HEK293 (cell line): ENCODE measurements at regions not wholly inside any gene's neighbourhood (a gene's known extent, or its start where the extent isn't known, plus 50 kb on each side); places are given as distances from the start of the nearest gene placed in this dataset.

Source experiments
- CTCF ChIA-PET: fragments of 350-600 bp; formaldehyde crosslinking; extraction: SDS; loops from one replicate; lab custom pipeline; 2021; ENCODE audit warnings: antibody characterized with exemption; lab: Yijun Ruan, JAX
- POLR2A ChIA-PET: fragments of 300-600 bp; formaldehyde crosslinking; extraction: SDS; loops from one replicate; lab custom pipeline; 2020; ENCODE audit warnings: antibody characterized with exemption, inconsistent platforms; lab: Yijun Ruan, JAX
- H3K27ac ChIP-seq: fragments of 200-500 bp; sonication (Bioruptor generic); 2 replicates; pipeline ENCODE4 v1.5.1; 2014; ENCODE audit warnings: low read depth, low read length, control low read depth, inconsistent platforms; ENCODE audit errors: extremely low read depth
- H3K36me3 ChIP-seq, 2 experiments: fragments of 200-500 bp in 1 of 2; sonication (Bioruptor generic) in 1 of 2; 1 replicate in 1 of 2; 2 replicates in 1 of 2; pipeline ENCODE4 v1.5.1; 2014 to 2017; ENCODE audit warnings: inconsistent platforms in 2 of 2, low read length in 2 of 2; ENCODE audit not compliant: control insufficient read depth in 2 of 2, insufficient read depth in 1 of 2
- H3K4me1 ChIP-seq: fragments of 200-500 bp; sonication (Bioruptor generic); 2 replicates; pipeline ENCODE4 v1.5.1; 2014; ENCODE audit warnings: mild to moderate bottlenecking, low read length, inconsistent platforms; ENCODE audit not compliant: control insufficient read depth, insufficient read depth
- H3K4me3 ChIP-seq: 2 replicates; pipeline ENCODE4 v1.5.1; 2011; ENCODE audit warnings: low read depth, mild to moderate bottlenecking, control low read depth, low read length, moderate library complexity
- H3K9me3 ChIP-seq: fragments of 200-500 bp; sonication (Bioruptor generic); 2 replicates; pipeline ENCODE4 v1.5.1; 2014; ENCODE audit warnings: low read depth, low read length, inconsistent platforms; ENCODE audit not compliant: control insufficient read depth, insufficient read depth
- FEZF1 ChIP-seq: fragments of 450-650 bp; formaldehyde crosslinking; IDR thresholded peaks from 2 replicates; pipeline ENCODE4 v1.5.1; 2016; ENCODE audit warnings: missing biosample characterization, missing genetic modification characterization
- OSR2 ChIP-seq: fragments of 450-650 bp; formaldehyde crosslinking; IDR thresholded peaks from 2 replicates; pipeline ENCODE4 v1.5.1; 2016; ENCODE audit warnings: missing biosample characterization, missing genetic modification characterization
- SCRT2 ChIP-seq: fragments of 450-650 bp; formaldehyde crosslinking; IDR thresholded peaks from 2 replicates; pipeline ENCODE4 v1.5.1; 2016; ENCODE audit warnings: missing biosample characterization, missing genetic modification characterization
- SETDB1 ChIP-seq: IDR thresholded peaks from one replicate; pipeline ENCODE4 v1.6.1; 2017; ENCODE audit warnings: mild to moderate bottlenecking, low read length, moderate library complexity, mixed read lengths; ENCODE audit not compliant: insufficient read length
- SP3 ChIP-seq: fragments of 450-650 bp; formaldehyde crosslinking; IDR thresholded peaks from 2 replicates; pipeline ENCODE4 v1.5.1; 2016; ENCODE audit warnings: missing biosample characterization, missing genetic modification characterization
- SP7 ChIP-seq: fragments of 450-650 bp; formaldehyde crosslinking; IDR thresholded peaks from 2 replicates; pipeline ENCODE4 v1.5.1; 2016; ENCODE audit warnings: missing biosample characterization, missing genetic modification characterization
- YY1 ChIP-seq: fragments of 450-650 bp; formaldehyde crosslinking; IDR thresholded peaks from 2 replicates; pipeline ENCODE4 v1.5.1; 2018; ENCODE audit warnings: missing biosample characterization, missing genetic modification characterization
- ZEB2 ChIP-seq: fragments of 450-650 bp; formaldehyde crosslinking; IDR thresholded peaks from 2 replicates; pipeline ENCODE4 v1.5.1; 2016; ENCODE audit warnings: missing biosample characterization, missing genetic modification characterization
- ZNF155 ChIP-seq: fragments of 450-650 bp; formaldehyde crosslinking; IDR thresholded peaks from 2 replicates; pipeline ENCODE4 v1.5.1; 2016; ENCODE audit warnings: missing biosample characterization, missing genetic modification characterization
- ZNF239 ChIP-seq: fragments of 450-650 bp; formaldehyde crosslinking; IDR thresholded peaks from 2 replicates; pipeline ENCODE4 v1.5.1; 2016; ENCODE audit warnings: missing biosample characterization, missing genetic modification characterization
- ZNF366 ChIP-seq: fragments of 450-650 bp; formaldehyde crosslinking; conservative IDR thresholded peaks from 2 replicates; pipeline ENCODE4 v1.5.1; 2016; ENCODE audit warnings: missing biosample characterization, missing genetic modification characterization
- ZNF37A ChIP-seq: fragments of 450-650 bp; IDR thresholded peaks from 2 replicates; pipeline ENCODE4 v1.5.1; 2018; ENCODE audit warnings: missing biosample characterization, missing genetic modification characterization
- ZNF558 ChIP-seq: fragments of 450-650 bp; formaldehyde crosslinking; IDR thresholded peaks from 2 replicates; pipeline ENCODE4 v1.5.1; 2016; ENCODE audit warnings: missing biosample characterization, missing genetic modification characterization
- ZNF621 ChIP-seq: fragments of 450-650 bp; formaldehyde crosslinking; IDR thresholded peaks from 2 replicates; pipeline ENCODE4 v1.5.1; 2017; ENCODE audit warnings: missing biosample characterization, missing genetic modification characterization
- TF ChIP-seq, protein P1 (sequence below): fragments of 450-650 bp; formaldehyde crosslinking; IDR thresholded peaks from 2 replicates; pipeline ENCODE4 v1.5.1; 2016; ENCODE audit warnings: missing biosample characterization, missing genetic modification characterization
- TF ChIP-seq, protein P2 (sequence below): fragments of 450-650 bp; formaldehyde crosslinking; IDR thresholded peaks from 2 replicates; pipeline ENCODE4 v1.5.1; 2016; ENCODE audit warnings: missing biosample characterization, missing genetic modification characterization
- TF ChIP-seq, protein P3 (sequence below): fragments of 450-650 bp; IDR thresholded peaks from 2 replicates; pipeline ENCODE4 v1.5.1; 2018; ENCODE audit warnings: missing biosample characterization, missing genetic modification characterization
- TF ChIP-seq, protein P4 (sequence below): fragments of 450-650 bp; formaldehyde crosslinking; IDR thresholded peaks from 2 replicates; pipeline ENCODE4 v1.5.1; 2016; ENCODE audit warnings: missing biosample characterization, missing genetic modification characterization, low read depth

DNA sequence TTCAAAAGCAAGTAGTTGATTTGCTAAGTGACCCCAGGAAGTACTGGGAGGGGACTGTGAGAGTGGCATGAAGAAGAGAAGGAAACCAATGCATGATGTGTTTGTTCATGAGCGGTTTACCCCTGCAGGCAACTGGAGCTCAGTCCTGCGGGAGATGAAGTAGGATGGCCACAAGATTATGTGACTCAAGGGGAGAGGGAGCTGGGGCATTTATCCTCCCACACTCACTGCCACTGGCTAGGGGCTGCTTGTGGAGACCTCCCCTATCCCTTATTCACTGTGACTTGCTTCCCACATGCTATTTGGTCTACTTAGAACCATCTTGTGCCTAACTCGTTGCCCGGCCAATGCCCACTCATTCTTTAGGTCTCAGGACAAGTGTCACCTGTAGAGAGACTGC, 60.6 kb upstream of the TRIO start:
- CTCF ChIA-PET, result no interaction called here
- Histone ChIP-seq H3K27ac (no peak overlapping the region), H3K9me3 (no peaks in the 10 kb centered on the region; the same call in 1 of the 2 replicates), H3K4me3 (no peak overlapping the region), H3K4me1 (no peaks in the 10 kb centered on the region), H3K36me3 (no peaks in the 10 kb centered on the region)
- POLR2A ChIA-PET, result no interaction called here
- TF ChIP-seq ZNF366 (tag by site-specific recombination) (no peak), SP7 (no peak), ZEB2 (tag by site-specific recombination) (no peak), ZNF37A (tag by site-specific recombination) (peak; percentile 95)

DNA sequence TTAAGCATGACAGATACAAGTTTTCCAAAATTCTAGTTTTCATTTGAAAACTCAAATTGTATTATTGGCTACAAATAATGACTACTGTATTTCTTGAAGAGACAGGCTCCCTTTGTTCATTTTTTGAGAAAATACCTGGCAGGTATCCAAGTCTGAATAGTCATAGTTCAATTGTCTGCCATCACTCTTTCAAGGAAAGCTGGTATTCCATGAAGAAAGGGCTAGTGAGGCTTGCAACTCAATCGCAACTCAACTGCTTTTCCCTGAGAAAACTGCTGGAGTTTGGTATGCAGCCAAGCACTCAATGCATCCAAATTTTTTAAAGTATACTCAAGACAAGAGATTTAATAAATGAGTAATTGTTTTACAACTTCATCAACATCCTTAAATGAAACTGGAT, 61.4 kb upstream of the TRIO start:
- H3K4me3 ChIP-seq, result no peak overlapping the region
- no peaks in the 10 kb centered on the region for H3K9me3 ChIP-seq
- H3K4me1 ChIP-seq, result no peaks in the 10 kb centered on the region
- POLR2A ChIA-PET, result no interaction called here
- H3K27ac ChIP-seq, result no peak overlapping the region
- TF ChIP-seq, protein P1, sequence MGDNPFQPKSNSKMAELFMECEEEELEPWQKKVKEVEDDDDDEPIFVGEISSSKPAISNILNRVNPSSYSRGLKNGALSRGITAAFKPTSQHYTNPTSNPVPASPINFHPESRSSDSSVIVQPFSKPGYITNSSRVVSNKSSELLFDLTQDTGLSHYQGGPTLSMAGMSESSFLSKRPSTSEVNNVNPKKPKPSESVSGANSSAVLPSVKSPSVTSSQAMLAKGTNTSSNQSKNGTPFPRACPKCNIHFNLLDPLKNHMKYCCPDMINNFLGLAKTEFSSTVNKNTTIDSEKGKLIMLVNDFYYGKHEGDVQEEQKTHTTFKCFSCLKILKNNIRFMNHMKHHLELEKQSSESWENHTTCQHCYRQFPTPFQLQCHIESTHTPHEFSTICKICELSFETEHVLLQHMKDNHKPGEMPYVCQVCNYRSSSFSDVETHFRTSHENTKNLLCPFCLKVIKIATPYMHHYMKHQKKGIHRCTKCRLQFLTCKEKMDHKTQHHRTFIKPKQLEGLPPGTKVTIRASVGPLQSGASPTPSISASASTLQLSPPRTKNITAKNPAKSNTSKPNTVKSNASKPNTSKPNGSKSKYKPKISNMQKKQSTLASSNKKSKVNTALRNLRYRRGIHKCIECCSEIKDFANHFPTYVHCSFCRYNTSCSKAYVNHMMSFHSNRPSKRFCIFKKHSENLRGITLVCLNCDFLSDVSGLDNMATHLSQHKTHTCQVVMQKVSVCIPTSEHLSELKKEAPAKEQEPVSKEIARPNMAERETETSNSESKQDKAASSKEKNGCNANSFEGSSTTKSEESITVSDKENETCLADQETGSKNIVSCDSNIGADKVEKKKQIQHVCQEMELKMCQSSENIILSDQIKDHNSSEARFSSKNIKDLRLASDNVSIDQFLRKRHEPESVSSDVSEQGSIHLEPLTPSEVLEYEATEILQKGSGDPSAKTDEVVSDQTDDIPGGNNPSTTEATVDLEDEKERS (tag by site-specific recombination), result no peak
- TF ChIP-seq, protein P2, sequence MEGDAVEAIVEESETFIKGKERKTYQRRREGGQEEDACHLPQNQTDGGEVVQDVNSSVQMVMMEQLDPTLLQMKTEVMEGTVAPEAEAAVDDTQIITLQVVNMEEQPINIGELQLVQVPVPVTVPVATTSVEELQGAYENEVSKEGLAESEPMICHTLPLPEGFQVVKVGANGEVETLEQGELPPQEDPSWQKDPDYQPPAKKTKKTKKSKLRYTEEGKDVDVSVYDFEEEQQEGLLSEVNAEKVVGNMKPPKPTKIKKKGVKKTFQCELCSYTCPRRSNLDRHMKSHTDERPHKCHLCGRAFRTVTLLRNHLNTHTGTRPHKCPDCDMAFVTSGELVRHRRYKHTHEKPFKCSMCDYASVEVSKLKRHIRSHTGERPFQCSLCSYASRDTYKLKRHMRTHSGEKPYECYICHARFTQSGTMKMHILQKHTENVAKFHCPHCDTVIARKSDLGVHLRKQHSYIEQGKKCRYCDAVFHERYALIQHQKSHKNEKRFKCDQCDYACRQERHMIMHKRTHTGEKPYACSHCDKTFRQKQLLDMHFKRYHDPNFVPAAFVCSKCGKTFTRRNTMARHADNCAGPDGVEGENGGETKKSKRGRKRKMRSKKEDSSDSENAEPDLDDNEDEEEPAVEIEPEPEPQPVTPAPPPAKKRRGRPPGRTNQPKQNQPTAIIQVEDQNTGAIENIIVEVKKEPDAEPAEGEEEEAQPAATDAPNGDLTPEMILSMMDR (tag by site-specific recombination), result no peak
- TF ChIP-seq OSR2, result no peak
- TF ChIP-seq SCRT2 (tag by site-specific recombination), result no peak
- TF ChIP-seq ZNF37A (tag by site-specific recombination), result no peak
- no peak for TF ChIP-seq FEZF1 (tag by site-specific recombination)
- TF ChIP-seq, protein P3, sequence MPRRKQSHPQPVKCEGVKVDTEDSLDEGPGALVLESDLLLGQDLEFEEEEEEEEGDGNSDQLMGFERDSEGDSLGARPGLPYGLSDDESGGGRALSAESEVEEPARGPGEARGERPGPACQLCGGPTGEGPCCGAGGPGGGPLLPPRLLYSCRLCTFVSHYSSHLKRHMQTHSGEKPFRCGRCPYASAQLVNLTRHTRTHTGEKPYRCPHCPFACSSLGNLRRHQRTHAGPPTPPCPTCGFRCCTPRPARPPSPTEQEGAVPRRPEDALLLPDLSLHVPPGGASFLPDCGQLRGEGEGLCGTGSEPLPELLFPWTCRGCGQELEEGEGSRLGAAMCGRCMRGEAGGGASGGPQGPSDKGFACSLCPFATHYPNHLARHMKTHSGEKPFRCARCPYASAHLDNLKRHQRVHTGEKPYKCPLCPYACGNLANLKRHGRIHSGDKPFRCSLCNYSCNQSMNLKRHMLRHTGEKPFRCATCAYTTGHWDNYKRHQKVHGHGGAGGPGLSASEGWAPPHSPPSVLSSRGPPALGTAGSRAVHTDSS (tag by site-specific recombination), result no peak
- TF ChIP-seq ZNF155, result no peak
- TF ChIP-seq, protein P4, sequence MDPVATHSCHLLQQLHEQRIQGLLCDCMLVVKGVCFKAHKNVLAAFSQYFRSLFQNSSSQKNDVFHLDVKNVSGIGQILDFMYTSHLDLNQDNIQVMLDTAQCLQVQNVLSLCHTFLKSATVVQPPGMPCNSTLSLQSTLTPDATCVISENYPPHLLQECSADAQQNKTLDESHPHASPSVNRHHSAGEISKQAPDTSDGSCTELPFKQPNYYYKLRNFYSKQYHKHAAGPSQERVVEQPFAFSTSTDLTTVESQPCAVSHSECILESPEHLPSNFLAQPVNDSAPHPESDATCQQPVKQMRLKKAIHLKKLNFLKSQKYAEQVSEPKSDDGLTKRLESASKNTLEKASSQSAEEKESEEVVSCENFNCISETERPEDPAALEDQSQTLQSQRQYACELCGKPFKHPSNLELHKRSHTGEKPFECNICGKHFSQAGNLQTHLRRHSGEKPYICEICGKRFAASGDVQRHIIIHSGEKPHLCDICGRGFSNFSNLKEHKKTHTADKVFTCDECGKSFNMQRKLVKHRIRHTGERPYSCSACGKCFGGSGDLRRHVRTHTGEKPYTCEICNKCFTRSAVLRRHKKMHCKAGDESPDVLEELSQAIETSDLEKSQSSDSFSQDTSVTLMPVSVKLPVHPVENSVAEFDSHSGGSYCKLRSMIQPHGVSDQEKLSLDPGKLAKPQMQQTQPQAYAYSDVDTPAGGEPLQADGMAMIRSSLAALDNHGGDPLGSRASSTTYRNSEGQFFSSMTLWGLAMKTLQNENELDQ (tag by site-specific recombination), result no peak
- TF ChIP-seq YY1 (tag by site-specific recombination), result no peak
- TF ChIP-seq ZNF239, result no peak
- no peak for TF ChIP-seq SETDB1
- no peak for TF ChIP-seq SP3 (tag by site-specific recombination)
- no peak for TF ChIP-seq ZNF558 (tag by site-specific recombination)
- TF ChIP-seq ZNF621, result no peak
- CTCF ChIA-PET, result no interaction called here
- H3K36me3 ChIP-seq, result no peaks in the 10 kb centered on the region
